Ovary (tissue), 7 donors: ENCODE measurements at regions not wholly inside any gene's neighbourhood (a gene's known extent, or its start where the extent isn't known, plus 50 kb on each side); places are given as distances from the start of the nearest gene placed in this dataset.

ENCODE experiments used
- DNase-seq, 5 donors: peaks; one replicate each; pipeline ENCODE4 v3.0.0-alpha.2; 2019 to 2020
- H3K27ac ChIP-seq, 2 donors: fragments of 200-600 bp; one replicate each; pipeline versions ENCODE4 v1.5.1 to v1.8.0; 2019 to 2022
- H3K27me3 ChIP-seq: fragments of 200-600 bp; one replicate; pipeline ENCODE4 v1.8.0; 2022
- H3K36me3 ChIP-seq: fragments of 200-600 bp; sonication (generic); one replicate; pipeline ENCODE4 v1.5.1; 2019
- H3K4me1 ChIP-seq: one replicate; pipeline ENCODE4 v1.8.1; 2013; ENCODE audit warnings: mild to moderate bottlenecking, moderate library complexity; ENCODE audit not compliant: insufficient read depth
- H3K4me3 ChIP-seq: fragments of 200-600 bp; sonication (generic); one replicate; pipeline ENCODE4 v1.5.1; 2017
- H3K9me3 ChIP-seq, 2 donors: fragments of 200-600 bp in 1 of 2; sonication (generic) in 1 of 2; one replicate each; pipeline versions ENCODE4 v1.5.1 to v1.8.1; 2013 to 2019; ENCODE audit warnings: mild to moderate bottlenecking in 1 of 2, moderate library complexity in 1 of 2
- CTCF ChIP-seq, 3 donors: fragments of 450-650 bp in 2 of 3; fragments of 200-600 bp in 1 of 3; IDR thresholded peaks; one replicate each; pipeline versions ENCODE4 v1.5.1 to v1.8.0; 2016 to 2022; ENCODE audit warnings: antibody characterized with exemption in 3 of 3, mild to moderate bottlenecking in 1 of 3
- EP300 ChIP-seq: sonication (generic); formaldehyde crosslinking; IDR thresholded peaks from one replicate; pipeline ENCODE4 v1.6.1; 2017; ENCODE audit warnings: antibody characterized with exemption
- POLR2A ChIP-seq: fragments of 450-650 bp; IDR thresholded peaks from one replicate; pipeline ENCODE4 v1.6.1; 2017; ENCODE audit warnings: antibody characterized with exemption, mild to moderate bottlenecking, moderate library complexity
- WGBS, 3 donors: extraction: QIAGEN DNeasy Blood & Tissue Kit in 1 of 3; methylation state at CpG; one replicate each; pipeline versions ENCODE4 v1.1.5 to v1.1.7; 2013 to 2017; 5-methylcytosine and 5-hydroxymethylcytosine counted together
- intact Hi-C, 4 donors: fragments of 100-400 bp; cut with DNase I; formaldehyde crosslinking; loops; one replicate each; pipeline versions ENCODE4 v1.11.0 to v1.15.1; 2022 to 2023
- donor health status: DM: no; HTN: no; CAD: no; lungs with moderate emphysema.
- donor health status: DM: no; HTN: no; CAD: no.
- donor health status: Bipolar disorder and iron deficiency.
- donor health status: DM: no; HTN: no; CAD: no.
- donor health status: DM: yes; HTN: yes; CAD: no.

DNA sequence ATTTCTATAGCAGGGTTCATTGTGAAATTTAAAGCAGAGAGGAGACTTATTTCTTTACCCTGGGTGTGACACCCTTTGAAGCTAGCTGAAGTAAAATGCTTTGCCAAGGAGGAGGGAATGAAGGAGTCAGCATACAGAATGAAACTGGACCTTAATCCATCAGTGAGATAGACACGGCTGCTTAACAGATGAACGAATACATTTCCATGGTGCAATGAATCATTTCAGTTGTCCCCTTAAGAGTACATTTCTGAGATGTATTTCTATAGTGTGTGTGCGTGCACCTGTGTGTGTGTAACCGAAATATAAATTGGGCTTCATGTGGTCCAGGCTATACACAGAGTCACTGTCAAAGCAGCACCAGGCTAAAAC lies 73.8 kb upstream of the CD93 start:
- Histone ChIP-seq H3K27me3 (no peaks in the 10 kb centered on the region), H3K27ac (no peak overlapping the region), H3K4me3 (no peak overlapping the region), H3K36me3 (no peaks in the 10 kb centered on the region), H3K9me3 (no peaks in the 10 kb centered on the region), H3K4me1 (peaks cover 6% of the 10 kb centered on the region)
- TF ChIP-seq EP300: no peak
- TF ChIP-seq CTCF (IDR thresholded peaks at IDR 0.05): no peak
- no peak for TF ChIP-seq POLR2A
- no peak for DNase-seq
- intact Hi-C loops: no loop called here
- WGBS, 3 donors: 67 to 80% (median 69%) methylated on average over 4 of the region's 4 CpGs

DNA sequence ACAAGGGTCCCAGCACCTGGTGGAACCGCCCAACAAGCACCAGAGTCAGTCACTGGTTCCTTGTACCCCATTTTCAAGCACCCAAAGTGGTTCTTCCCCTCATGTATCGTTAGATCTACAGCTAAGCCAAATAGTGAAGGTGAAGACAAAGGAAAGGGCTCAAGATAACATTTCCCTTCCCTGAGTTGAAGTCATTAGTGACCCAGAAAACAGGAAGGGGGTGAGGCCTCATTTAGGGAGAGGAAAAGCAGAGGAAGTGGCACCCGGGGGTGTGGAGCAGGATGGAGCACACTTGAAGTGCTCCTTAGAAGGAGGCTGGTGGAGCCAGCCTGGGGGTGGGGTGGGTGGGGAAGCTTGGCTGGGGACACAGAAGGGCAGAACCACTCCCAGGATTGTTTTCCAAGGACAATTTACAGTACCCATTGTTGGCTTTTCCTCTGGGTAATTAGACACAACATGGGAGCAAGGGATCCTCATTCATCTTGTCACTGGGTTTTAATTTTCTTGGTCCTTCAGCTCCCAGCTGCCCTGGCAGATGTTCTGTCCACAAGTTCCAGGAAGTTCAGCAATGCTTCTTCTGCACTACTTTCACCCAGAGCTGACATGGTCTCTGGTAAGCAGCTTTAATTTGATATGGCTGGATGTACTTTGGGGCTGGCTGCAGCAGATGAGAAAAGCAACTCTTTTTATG lies 73.3 kb upstream of the CD93 start:
- no peak overlapping the region for H3K27ac ChIP-seq
- intact Hi-C loops: no loop called here
- no peaks in the 10 kb centered on the region for H3K36me3 ChIP-seq
- no peaks in the 10 kb centered on the region for H3K9me3 ChIP-seq
- TF ChIP-seq POLR2A (no peak), EP300 (no peak), CTCF (IDR thresholded peaks at IDR 0.05) (no peak)
- H3K4me3 ChIP-seq: no peak overlapping the region
- peaks cover 8% of the 10 kb centered on the region for H3K4me1 ChIP-seq
- 81 to 83% (median 83%) methylated on average over 3 of the region's 3 CpGs for WGBS, 3 donors
- H3K27me3 ChIP-seq: no peaks in the 10 kb centered on the region
- no peak for DNase-seq

DNA sequence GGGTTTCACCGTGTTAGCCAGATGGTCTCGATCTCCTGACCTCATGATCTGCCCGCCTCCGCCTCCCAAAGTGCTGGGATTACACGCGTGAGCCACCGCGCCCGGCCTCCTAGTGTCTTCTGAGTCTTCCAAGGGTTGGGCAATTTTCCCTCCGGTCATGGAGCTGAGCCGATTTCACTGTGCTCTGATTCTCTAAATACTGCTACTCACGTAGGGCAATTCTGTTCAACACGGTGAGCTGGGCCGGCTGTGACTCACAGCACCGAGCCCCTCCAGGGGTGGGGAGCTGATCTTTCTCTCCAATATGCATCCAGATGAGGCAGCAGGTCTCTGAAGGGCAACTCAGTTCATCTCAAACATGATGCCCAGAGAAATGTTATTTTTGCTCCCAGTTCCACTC lies 71.6 kb upstream of the CD93 start:
- Histone ChIP-seq H3K4me1 (peaks cover 6% of the 10 kb centered on the region), H3K4me3 (no peak overlapping the region)
- DNase-seq: no peak

DNA sequence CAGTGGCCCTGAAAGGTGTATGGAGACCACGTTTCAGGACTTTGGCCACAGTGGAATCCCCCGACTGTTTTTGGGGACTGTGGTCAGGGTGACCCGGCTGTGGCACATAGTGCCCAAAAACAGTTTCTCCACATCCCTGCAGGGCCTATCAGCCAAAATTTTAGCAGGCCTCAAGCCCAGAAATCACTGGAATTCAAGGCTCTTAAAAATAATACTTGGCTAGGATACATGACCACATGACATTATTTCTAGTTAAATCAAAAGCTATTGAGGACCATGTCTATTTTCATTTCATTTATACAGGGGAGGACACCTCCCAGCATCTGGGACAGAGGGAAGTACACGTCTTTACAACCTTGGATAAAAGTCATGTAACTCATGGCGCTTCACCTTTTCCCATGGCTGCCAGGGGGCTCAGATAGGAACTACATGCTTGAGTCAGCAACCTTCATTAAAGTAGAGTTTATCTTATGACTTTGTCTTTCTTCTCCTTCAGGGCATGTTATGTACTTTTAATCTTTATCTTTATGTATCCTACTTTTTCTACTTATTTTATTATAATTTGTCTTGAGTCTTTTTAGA lies 70.8 kb upstream of the CD93 start:
- Histone ChIP-seq H3K27ac (no peak overlapping the region), H3K4me3 (no peak overlapping the region), H3K36me3 (no peaks in the 10 kb centered on the region), H3K4me1 (peaks cover 7% of the 10 kb centered on the region), H3K9me3 (no peaks in the 10 kb centered on the region), H3K27me3 (no peaks in the 10 kb centered on the region)
- TF ChIP-seq EP300 (no peak), CTCF (IDR thresholded peaks at IDR 0.05) (no peak), POLR2A (no peak)
- no peak for DNase-seq
- intact Hi-C loops: no loop called here
- 33 to 47% (median 46%) methylated on average over 5 of the region's 5 CpGs for WGBS, 3 donors

More for the DNA sequence above, 71.6 kb upstream of the CD93 start:
- intact Hi-C loops: no loop called here
- 91 to 96% (median 92%) methylated on average over 15 of the region's 15 CpGs for WGBS, 3 donors
- TF ChIP-seq POLR2A: no peak
- TF ChIP-seq EP300: no peak
- TF ChIP-seq CTCF (IDR thresholded peaks at IDR 0.05): no peak
- no peaks in the 10 kb centered on the region for H3K36me3 ChIP-seq
- H3K27me3 ChIP-seq: no peaks in the 10 kb centered on the region
- H3K9me3 ChIP-seq: no peaks in the 10 kb centered on the region
- no peak overlapping the region for H3K27ac ChIP-seq
